ENCODE measurements at regions not wholly inside any gene's neighbourhood (a gene's known extent, or its start where the extent isn't known, plus 50 kb on each side); places are given as distances from the start of the nearest gene placed in this dataset.

GRCh38 chr11:38759394-38759793, 2161.4 kb upstream of the RAG2 start:
- TF ChIP-seq POLR2A (IDR thresholded peaks at IDR 0.05; ENCODE audit: low read length) (no peak), GATA1 (IDR thresholded peaks at IDR 0.05; ENCODE audit: low read depth, low read length) (no peak)
